NCI-H1417 (cell line): ENCODE measurements at regions not wholly inside any gene's neighbourhood (a gene's known extent, or its start where the extent isn't known, plus 50 kb on each side); places are given as distances from the start of the nearest gene placed in this dataset.
A peak's percentile ranks its signal among the peaks of the same experiment; 100 is the strongest.
"Not testable (repeated sequence)": the region's sequence is repeated elsewhere in the genome, so short reads cannot be mapped to it uniquely, and the experiment has no call there.

Experiments
- DNase-seq, 3 experiments: peaks; one replicate each; lab custom pipeline; 2025; lab: John Stamatoyannopoulos, UW

- no peak for DNase-seq
Observed at GRCh38 chr3:187540847-187541246, 129.3 kb downstream of the SST start.

GRCh38 chr3:187536185-187536584, 134.0 kb downstream of the SST start:
- DNase-seq, result no peak

- no peak for DNase-seq
Observed at GRCh38 chr3:187533797-187534196, 136.4 kb downstream of the SST start.

- no peak for DNase-seq
Observed at GRCh38 chr3:187531831-187532230, 138.4 kb downstream of the SST start.

- DNase-seq, result no peak
Observed at GRCh38 chr3:187522890-187523289, 147.3 kb downstream of the SST start.

GRCh38 chr3:187522293-187522692, 147.9 kb downstream of the SST start:
- no peak for DNase-seq

- DNase-seq, result no peak
Observed at GRCh38 chr3:187521546-187521945, 148.6 kb downstream of the SST start.

GRCh38 chr3:187520027-187520945, 149.9 kb downstream of the SST start:
- no peak for DNase-seq

- DNase-seq, result no peak
Observed at GRCh38 chr3:187519428-187519890, 150.7 kb downstream of the SST start.

- DNase-seq, result peak in 1 of 3 experiments; percentile 8
Observed at GRCh38 chr3:187518616-187519015, 150.4 kb downstream of the RTP4 start.

GRCh38 chr3:187518207-187518606, 150.0 kb downstream of the RTP4 start:
- no peak for DNase-seq

GRCh38 chr3:187516446-187517185, 148.4 kb downstream of the RTP4 start:
- no peak for DNase-seq

GRCh38 chr3:187507905-187508304, 139.7 kb downstream of the RTP4 start:
- no peak for DNase-seq

GRCh38 chr3:187507266-187507665, 139.1 kb downstream of the RTP4 start:
- no peak for DNase-seq

GRCh38 chr3:187504435-187504834, 136.2 kb downstream of the RTP4 start:
- no peak for DNase-seq

- DNase-seq, result no peak
Observed at GRCh38 chr3:187498211-187498724, 130.1 kb downstream of the RTP4 start.

- peak in 1 of 3 experiments; percentile 21 for DNase-seq
Observed at GRCh38 chr3:187497052-187497451, 128.9 kb downstream of the RTP4 start.

- not testable (repeated sequence) for DNase-seq
Observed at GRCh38 chr3:187494056-187494455, 125.9 kb downstream of the RTP4 start.

- no peak for DNase-seq
Observed at GRCh38 chr3:187491371-187491770, 123.2 kb downstream of the RTP4 start.

- no peak for DNase-seq
Observed at GRCh38 chr3:187490366-187490765, 122.2 kb downstream of the RTP4 start.

- DNase-seq, result no peak
Observed at GRCh38 chr3:187484547-187485295, 116.5 kb downstream of the RTP4 start.

GRCh38 chr3:187481426-187481825, 113.2 kb downstream of the RTP4 start:
- DNase-seq, result peak in 1 of 3 experiments; percentile 13
